ENCODE measurements at regions not wholly inside any gene's neighbourhood (a gene's known extent, or its start where the extent isn't known, plus 50 kb on each side); places are given as distances from the start of the nearest gene placed in this dataset.

- TF ChIP-seq CTCF (IDR thresholded peaks at IDR 0.05), result no peak
- no peak for TF ChIP-seq POLR2A (IDR thresholded peaks at IDR 0.05)
Measured at GRCh38 chr1:239232921-239233320, 153.4 kb upstream of the CHRM3 start.
